ENCODE measurements at regions not wholly inside any gene's neighbourhood (a gene's known extent, or its start where the extent isn't known, plus 50 kb on each side); places are given as distances from the start of the nearest gene placed in this dataset.

GRCh38 chr18:8458546-8459215, 150.6 kb upstream of the RAB12 start:
- H3K4me1 Mint-ChIP-seq (ENCODE audit: low read depth), result no peaks in the 10 kb centered on the region
- H3K27ac Mint-ChIP-seq, result no peak overlapping the region
- H3K36me3 Mint-ChIP-seq (ENCODE audit: low read depth), result no peaks in the 10 kb centered on the region
- H3K9me3 Mint-ChIP-seq, result no peaks in the 10 kb centered on the region
- no peaks in the 10 kb centered on the region for H3K27me3 Mint-ChIP-seq (ENCODE audit: low read depth)
- no peak overlapping the region for H3K4me3 Mint-ChIP-seq

- H3K4me1 Mint-ChIP-seq (ENCODE audit: low read depth), result no peaks in the 10 kb centered on the region
- no peak overlapping the region for H3K27ac Mint-ChIP-seq
- no peak overlapping the region for H3K4me3 Mint-ChIP-seq
- H3K36me3 Mint-ChIP-seq (ENCODE audit: low read depth), result no peaks in the 10 kb centered on the region
- H3K27me3 Mint-ChIP-seq (ENCODE audit: low read depth), result no peaks in the 10 kb centered on the region
- no peaks in the 10 kb centered on the region for H3K9me3 Mint-ChIP-seq
These were observed 148.5 kb upstream of the RAB12 start for GRCh38 chr18:8460748-8461147.

GRCh38 chr18:8461544-8461943, 147.7 kb upstream of the RAB12 start:
- Mint-ChIP-seq H3K4me3 (no peak overlapping the region), H3K27me3 (ENCODE audit: low read depth) (no peaks in the 10 kb centered on the region), H3K27ac (no peak overlapping the region), H3K36me3 (ENCODE audit: low read depth) (no peaks in the 10 kb centered on the region), H3K9me3 (no peaks in the 10 kb centered on the region), H3K4me1 (ENCODE audit: low read depth) (no peaks in the 10 kb centered on the region)

- H3K9me3 Mint-ChIP-seq, result no peaks in the 10 kb centered on the region
- no peaks in the 10 kb centered on the region for H3K27me3 Mint-ChIP-seq (ENCODE audit: low read depth)
- H3K4me1 Mint-ChIP-seq (ENCODE audit: low read depth), result no peaks in the 10 kb centered on the region
- no peak overlapping the region for H3K4me3 Mint-ChIP-seq
- H3K36me3 Mint-ChIP-seq (ENCODE audit: low read depth), result no peaks in the 10 kb centered on the region
- H3K27ac Mint-ChIP-seq, result no peak overlapping the region
These were observed 146.5 kb upstream of the RAB12 start for GRCh38 chr18:8462651-8463185.

- H3K27ac Mint-ChIP-seq, result no peak overlapping the region
- no peak overlapping the region for H3K4me3 Mint-ChIP-seq
- no peaks in the 10 kb centered on the region for H3K4me1 Mint-ChIP-seq (ENCODE audit: low read depth)
- H3K27me3 Mint-ChIP-seq (ENCODE audit: low read depth), result no peaks in the 10 kb centered on the region
- no peaks in the 10 kb centered on the region for H3K36me3 Mint-ChIP-seq (ENCODE audit: low read depth)
- no peaks in the 10 kb centered on the region for H3K9me3 Mint-ChIP-seq
These were observed 145.4 kb upstream of the RAB12 start for GRCh38 chr18:8463791-8464190.

GRCh38 chr18:8468191-8468590, 141.0 kb upstream of the RAB12 start:
- no peaks in the 10 kb centered on the region for H3K9me3 Mint-ChIP-seq
- no peaks in the 10 kb centered on the region for H3K36me3 Mint-ChIP-seq (ENCODE audit: low read depth)
- no peak overlapping the region for H3K4me3 Mint-ChIP-seq
- no peaks in the 10 kb centered on the region for H3K4me1 Mint-ChIP-seq (ENCODE audit: low read depth)
- H3K27ac Mint-ChIP-seq, result no peak overlapping the region
- no peaks in the 10 kb centered on the region for H3K27me3 Mint-ChIP-seq (ENCODE audit: low read depth)

GRCh38 chr18:8468921-8469335, 140.3 kb upstream of the RAB12 start:
- Mint-ChIP-seq H3K27me3 (ENCODE audit: low read depth) (no peaks in the 10 kb centered on the region), H3K9me3 (no peaks in the 10 kb centered on the region), H3K4me1 (ENCODE audit: low read depth) (no peaks in the 10 kb centered on the region), H3K4me3 (no peak overlapping the region), H3K27ac (no peak overlapping the region), H3K36me3 (ENCODE audit: low read depth) (no peaks in the 10 kb centered on the region)

- Mint-ChIP-seq H3K27me3 (ENCODE audit: low read depth) (no peaks in the 10 kb centered on the region), H3K4me3 (no peak overlapping the region), H3K9me3 (no peaks in the 10 kb centered on the region), H3K27ac (no peak overlapping the region), H3K4me1 (ENCODE audit: low read depth) (no peaks in the 10 kb centered on the region), H3K36me3 (ENCODE audit: low read depth) (no peaks in the 10 kb centered on the region)
These were observed 139.6 kb upstream of the RAB12 start for GRCh38 chr18:8469544-8470130.

GRCh38 chr18:8471372-8471771, 137.9 kb upstream of the RAB12 start:
- Mint-ChIP-seq H3K4me3 (no peak overlapping the region), H3K9me3 (no peaks in the 10 kb centered on the region), H3K27ac (no peak overlapping the region), H3K27me3 (ENCODE audit: low read depth) (no peaks in the 10 kb centered on the region), H3K4me1 (ENCODE audit: low read depth) (no peaks in the 10 kb centered on the region), H3K36me3 (ENCODE audit: low read depth) (no peaks in the 10 kb centered on the region)

- Mint-ChIP-seq H3K27me3 (ENCODE audit: low read depth) (no peaks in the 10 kb centered on the region), H3K36me3 (ENCODE audit: low read depth) (no peaks in the 10 kb centered on the region), H3K4me1 (ENCODE audit: low read depth) (no peaks in the 10 kb centered on the region), H3K27ac (no peak overlapping the region), H3K9me3 (no peaks in the 10 kb centered on the region), H3K4me3 (no peak overlapping the region)
These were observed 134.6 kb upstream of the RAB12 start for GRCh38 chr18:8474661-8475060.

- no peaks in the 10 kb centered on the region for H3K36me3 Mint-ChIP-seq (ENCODE audit: low read depth)
- no peaks in the 10 kb centered on the region for H3K9me3 Mint-ChIP-seq
- H3K27me3 Mint-ChIP-seq (ENCODE audit: low read depth), result peaks cover under 1% of the 10 kb centered on the region
- H3K4me3 Mint-ChIP-seq, result no peak overlapping the region
- H3K27ac Mint-ChIP-seq, result no peak overlapping the region
- H3K4me1 Mint-ChIP-seq (ENCODE audit: low read depth), result no peaks in the 10 kb centered on the region
These were observed 131.6 kb upstream of the RAB12 start for GRCh38 chr18:8477615-8478014.

GRCh38 chr18:8478166-8478967, 130.9 kb upstream of the RAB12 start:
- Mint-ChIP-seq H3K4me3 (no peak overlapping the region), H3K4me1 (ENCODE audit: low read depth) (no peaks in the 10 kb centered on the region), H3K9me3 (no peaks in the 10 kb centered on the region), H3K27me3 (ENCODE audit: low read depth) (peaks cover 5% of the 10 kb centered on the region), H3K27ac (no peak overlapping the region), H3K36me3 (ENCODE audit: low read depth) (no peaks in the 10 kb centered on the region)

- Mint-ChIP-seq H3K36me3 (ENCODE audit: low read depth) (no peaks in the 10 kb centered on the region), H3K27me3 (ENCODE audit: low read depth) (peaks cover 5% of the 10 kb centered on the region), H3K9me3 (no peaks in the 10 kb centered on the region), H3K4me3 (no peak overlapping the region), H3K4me1 (ENCODE audit: low read depth) (no peaks in the 10 kb centered on the region), H3K27ac (no peak overlapping the region)
These were observed 130.3 kb upstream of the RAB12 start for GRCh38 chr18:8478968-8479370.

GRCh38 chr18:8479789-8480188, 129.4 kb upstream of the RAB12 start:
- Mint-ChIP-seq H3K27ac (no peak overlapping the region), H3K9me3 (no peaks in the 10 kb centered on the region), H3K4me1 (ENCODE audit: low read depth) (no peaks in the 10 kb centered on the region), H3K4me3 (no peak overlapping the region), H3K27me3 (ENCODE audit: low read depth) (peaks cover 5% of the 10 kb centered on the region), H3K36me3 (ENCODE audit: low read depth) (no peaks in the 10 kb centered on the region)

All from T-helper 1 cell treated with Interleukin-12 subunit alpha and Interleukin-12 subunit beta and Interleukin-4 antibody, amounts not matched to agents 30 μg/mL and 1 μg/mL, for 36 hours (primary cell).